HG03280 (cell line): ENCODE measurements at regions not wholly inside any gene's neighbourhood (a gene's known extent, or its start where the extent isn't known, plus 50 kb on each side); places are given as distances from the start of the nearest gene placed in this dataset.

Experiments
- ATAC-seq: cut with Tn5 transposase; IDR thresholded peaks from one replicate; pipeline ENCODE4 v1.9.1; 2021; ENCODE audit warnings: mild to moderate bottlenecking, moderate library complexity; ENCODE audit not compliant: unreplicated experiment

DNA sequence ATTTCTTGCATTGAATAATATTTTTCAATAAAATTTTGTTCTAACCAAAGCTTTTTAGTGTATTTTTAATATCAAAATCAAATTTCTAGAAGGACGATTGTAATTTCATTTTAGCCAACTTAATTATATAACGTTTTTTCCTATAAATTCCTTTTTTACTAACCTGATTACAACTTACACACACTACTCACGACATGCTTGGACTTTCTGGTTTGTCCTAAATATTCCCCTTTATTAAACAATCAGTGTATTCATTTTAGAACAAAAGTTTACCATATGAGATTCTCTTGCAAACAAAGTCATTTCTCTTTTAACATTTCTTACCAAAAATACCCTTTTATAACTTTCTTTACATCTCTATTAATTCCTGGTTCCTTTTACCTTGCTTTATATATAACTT is 173.7 kb downstream of the PWWP3B start:
- no peak for ATAC-seq

- no peak for ATAC-seq
Measured at GRCh38 chrX:106356580-106356979, 188.5 kb downstream of the PWWP3B start.

DNA sequence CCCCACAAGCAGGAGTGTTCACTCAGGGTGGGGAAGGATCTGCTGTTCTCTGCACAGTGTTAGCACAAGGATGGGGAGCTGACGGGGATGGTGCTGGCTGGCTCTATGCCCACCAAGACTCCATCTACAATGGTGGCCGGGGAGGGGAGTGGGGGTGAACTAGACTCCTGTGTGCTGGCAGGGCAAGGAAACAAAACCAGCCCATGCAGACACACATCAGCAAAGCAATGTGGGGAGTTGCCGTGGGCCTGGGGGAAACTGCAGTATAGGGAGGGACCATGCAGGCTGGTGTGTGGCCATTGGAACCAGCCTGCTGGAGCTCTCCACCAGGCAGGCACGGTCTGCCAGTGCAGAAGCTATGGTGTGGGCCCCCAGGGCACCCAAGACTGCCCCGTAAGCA is 195.1 kb downstream of the PWWP3B start:
- no peak for ATAC-seq

- ATAC-seq: no peak
Measured at GRCh38 chrX:106378616-106379015, 210.5 kb downstream of the PWWP3B start.

GRCh38 chrX:106391284-106391911 is 220.4 kb upstream of the RADX start:
- no peak for ATAC-seq

GRCh38 chrX:106392346-106392745 is 219.4 kb upstream of the RADX start:
- no peak for ATAC-seq

GRCh38 chrX:106397788-106398538 is 213.8 kb upstream of the RADX start:
- ATAC-seq: no peak

DNA sequence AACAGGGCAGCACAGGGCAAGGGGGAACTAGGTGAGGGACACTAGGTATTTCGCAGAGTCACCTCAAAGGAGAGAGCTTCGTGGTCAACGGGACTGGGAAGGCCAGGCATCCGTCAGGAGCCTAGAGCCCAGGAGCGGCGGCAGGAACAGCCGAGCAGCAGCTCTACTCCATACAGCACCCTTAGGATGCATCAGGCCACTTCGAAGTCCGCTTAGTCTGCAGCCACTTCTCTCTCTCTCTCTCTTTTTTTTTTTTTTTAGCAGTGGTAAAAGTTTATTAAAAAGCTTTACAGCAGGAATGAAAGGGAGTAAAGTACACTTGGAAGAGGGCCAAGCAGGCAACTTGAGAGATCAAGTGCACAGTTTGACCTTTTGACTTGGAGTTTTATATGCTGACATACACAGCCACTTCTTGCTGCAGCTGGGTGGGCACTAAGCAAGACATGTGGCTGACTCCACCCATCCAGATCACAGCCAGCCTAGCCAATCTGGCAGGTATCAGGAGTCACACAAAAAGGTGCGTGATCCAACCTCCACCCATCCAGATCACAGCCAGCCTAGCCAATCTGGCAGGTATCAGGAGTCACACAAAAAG is 209.7 kb upstream of the RADX start:
- ATAC-seq: no peak

DNA sequence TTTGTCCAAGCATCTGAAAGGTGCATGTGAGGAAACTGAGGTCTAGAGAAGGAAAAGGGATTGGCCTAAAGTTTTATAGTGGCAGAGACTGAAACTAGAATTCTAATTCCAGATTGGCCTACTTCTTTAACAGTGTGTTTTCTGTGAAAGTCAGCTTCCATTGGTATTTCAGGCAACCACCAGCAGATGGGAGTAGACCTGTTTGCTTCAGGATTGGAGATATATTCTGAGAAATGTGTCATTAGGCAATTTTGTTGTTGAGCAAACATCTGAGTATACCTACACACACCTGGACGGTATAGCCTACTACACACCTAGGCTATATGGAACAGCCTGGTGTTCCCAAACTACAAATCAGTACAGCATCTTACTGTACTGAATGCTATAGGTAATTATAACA is 207.3 kb upstream of the RADX start:
- no peak for ATAC-seq

DNA sequence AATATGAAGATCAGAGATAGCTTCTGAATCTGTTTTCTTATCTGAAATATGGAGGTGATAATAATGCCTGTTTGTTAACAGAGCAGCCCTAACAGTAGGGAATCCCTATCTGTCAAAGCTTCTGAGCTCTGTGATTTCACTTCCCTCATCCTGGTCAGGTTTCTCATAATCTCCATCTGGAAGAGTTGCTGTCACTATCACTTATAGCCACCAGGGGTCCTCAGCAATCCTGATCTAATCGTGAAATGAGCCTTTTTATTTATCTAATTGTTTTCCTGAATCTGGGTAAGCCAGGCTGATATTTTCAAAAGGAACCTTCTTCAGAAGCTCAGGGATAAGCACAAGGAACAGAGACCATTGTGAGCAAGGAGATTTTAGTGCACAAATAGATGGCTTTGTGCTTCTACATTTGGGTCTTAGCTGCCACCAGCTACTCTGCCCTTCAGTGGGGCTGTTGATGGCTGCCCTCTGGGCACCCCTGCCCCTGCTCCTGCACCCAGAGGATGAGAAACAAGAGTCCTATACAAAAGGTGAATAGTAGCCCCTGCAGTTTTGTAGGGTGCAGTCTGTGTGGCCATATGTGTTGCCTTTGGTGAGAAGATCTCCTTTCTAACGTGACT is 196.4 kb upstream of the RADX start:
- no peak for ATAC-seq

DNA sequence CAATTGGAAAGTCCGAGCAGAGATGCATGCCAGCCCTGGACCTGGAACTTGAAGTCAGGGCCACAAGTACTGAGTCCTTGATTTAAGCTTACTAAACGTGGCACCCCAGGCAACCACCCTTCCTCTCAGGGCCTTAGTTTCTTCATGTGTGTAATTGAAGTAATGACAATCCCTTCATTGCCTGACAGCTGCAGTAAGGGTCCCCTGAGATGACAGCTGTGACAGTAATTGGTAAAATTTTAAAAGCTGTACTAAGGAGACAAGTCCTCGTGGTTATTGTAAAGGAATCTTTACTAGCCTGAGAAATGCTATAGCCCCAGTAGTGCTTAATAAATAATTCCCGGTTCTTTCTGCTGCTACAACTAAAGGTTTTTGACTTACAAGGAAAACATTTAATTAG is 175.1 kb upstream of the RADX start:
- ATAC-seq: no peak

DNA sequence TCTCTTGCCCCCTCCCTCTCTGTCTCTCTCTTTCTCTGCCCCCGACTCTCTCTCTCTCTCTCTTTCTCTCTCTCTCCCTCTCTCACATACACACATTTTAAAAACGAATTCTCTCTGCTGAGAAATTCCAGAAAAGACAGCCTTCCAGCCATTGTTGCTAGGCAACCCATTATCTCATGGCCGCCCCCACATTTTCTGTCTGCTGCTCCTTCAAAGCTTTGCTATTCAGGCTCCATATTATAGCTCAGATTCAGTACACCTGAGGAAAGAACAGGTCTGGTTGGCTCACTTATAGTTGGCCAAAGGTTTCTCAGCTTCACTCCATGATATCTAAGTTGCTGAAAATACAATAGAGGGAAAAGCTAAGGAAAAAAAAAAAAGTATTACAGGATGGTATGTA is 174.4 kb upstream of the RADX start:
- ATAC-seq: no peak

DNA sequence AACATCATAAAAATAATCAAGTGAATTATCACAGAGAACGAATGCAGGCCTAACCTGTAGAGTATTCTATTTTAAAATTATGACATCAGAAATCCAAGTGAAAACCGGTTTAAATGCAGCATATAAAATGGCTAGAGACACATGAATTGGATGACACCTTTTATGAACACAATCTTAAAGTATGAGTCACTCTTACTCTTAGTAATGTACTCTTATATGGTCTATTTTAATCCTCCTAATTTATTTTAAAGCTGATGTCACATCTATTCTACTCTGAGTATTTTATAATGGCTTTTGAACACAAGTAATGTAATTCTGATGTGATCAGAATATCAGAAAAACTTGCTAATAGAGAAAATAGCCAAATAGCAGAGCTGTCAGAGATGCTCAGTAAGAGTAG is 161.4 kb upstream of the RADX start:
- ATAC-seq: no peak

GRCh38 chrX:106451933-106452332 is 159.8 kb upstream of the RADX start:
- ATAC-seq: no peak

DNA sequence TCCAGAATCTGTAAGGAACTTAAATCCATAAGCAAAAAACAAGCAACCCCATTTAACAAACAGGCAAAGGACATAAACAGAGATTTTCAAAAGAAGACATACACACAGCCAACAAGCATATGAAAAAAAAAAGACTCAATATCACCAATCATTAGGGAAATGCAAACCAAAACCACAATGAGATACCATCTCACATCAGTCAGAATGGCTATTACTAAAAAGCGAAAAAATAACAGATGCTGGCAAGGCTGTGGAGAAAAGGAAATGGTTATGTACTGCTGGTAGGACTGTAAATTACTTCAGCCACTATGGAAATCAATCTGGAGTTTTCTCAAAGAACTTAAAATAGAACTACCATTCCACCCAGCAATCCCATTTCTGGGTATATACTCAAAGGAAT is 156.8 kb upstream of the RADX start:
- no peak for ATAC-seq

GRCh38 chrX:106457802-106458201 is 154.0 kb upstream of the RADX start:
- ATAC-seq: no peak

- ATAC-seq: no peak
Measured at GRCh38 chrX:106467422-106467821, 144.4 kb upstream of the RADX start.

DNA sequence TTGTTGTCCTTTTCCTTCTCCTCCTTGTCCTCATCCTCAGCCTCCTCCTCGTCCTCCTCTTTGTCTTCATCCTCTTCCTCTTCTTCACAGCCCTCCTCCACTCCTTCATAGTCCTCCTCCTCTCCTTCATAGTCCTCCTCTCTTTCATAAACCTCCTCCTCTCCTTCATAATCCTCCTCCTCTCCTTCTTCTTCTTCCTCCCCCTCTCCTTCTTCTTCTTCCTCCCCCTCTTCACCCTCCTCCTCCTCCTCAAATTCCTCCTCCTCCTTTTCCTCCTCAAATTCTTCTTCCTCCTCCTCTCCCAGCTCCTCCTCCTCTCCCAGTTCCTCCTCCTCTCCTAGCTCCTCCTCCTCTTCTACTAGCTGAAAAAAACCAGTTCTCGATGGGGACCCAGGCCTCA is 143.8 kb upstream of the RADX start:
- no peak for ATAC-seq

DNA sequence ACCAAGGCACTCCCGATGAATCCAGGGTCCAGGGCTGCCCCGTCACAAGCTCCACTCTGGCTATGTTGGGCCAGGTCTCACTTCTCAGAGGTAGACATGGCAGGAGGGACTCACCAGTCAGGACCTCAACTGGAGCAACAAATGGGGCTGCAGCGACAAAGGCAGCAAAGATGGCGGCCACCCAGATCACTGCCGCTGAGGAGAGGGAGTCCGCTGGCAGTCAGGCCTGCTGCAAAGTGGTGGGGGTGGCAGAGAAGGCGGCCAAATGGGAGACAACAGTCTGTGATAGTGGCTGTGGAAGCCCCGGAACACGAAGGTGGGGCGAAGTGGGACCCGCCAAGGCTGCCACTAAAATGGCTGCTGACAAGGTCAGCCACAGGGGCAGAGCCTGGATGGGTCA is 143.3 kb upstream of the RADX start:
- ATAC-seq: no peak

DNA sequence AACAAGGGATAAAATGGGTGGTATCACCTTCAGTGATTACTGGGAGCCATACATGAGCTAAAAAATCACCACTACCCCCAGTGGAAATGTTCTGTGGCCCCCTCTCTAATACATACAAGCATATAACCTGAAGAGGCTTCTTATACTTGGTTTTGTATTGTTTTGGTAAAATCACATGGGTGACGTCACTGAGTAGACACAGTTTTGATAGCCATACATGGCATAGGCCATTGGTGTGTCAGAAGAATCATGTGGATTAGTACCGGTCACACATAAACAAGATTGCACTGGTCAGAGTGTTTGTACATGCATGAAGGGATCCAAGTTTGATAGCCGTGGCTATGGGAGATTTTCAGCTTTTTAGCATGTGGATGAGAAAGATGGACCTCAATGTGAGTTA is 131.9 kb upstream of the RADX start:
- ATAC-seq: no peak

- no peak for ATAC-seq
Measured at GRCh38 chrX:106481341-106481740, 130.4 kb upstream of the RADX start.

DNA sequence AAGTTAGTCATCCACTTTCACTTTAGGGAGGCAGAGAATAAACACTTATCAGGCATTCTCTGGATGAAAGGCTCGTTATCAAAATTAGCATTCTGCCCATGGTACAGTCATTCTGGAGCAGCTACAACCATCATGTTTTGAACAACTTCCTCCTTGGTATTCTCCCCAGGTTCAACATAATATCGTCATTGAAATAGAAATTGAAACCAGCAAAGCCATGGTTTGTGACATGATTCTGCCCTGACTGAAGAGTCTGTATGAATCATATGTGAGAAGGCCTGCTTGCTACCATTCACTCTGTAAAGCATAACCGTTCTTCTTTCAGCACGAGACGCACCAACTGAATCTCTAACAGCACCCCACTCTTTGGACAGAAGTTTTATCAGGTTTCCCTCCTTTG is 127.5 kb upstream of the RADX start:
- ATAC-seq: peak; percentile 98
